Skeletal muscle satellite cell (primary cell): ENCODE measurements at regions not wholly inside any gene's neighbourhood (a gene's known extent, or its start where the extent isn't known, plus 50 kb on each side); places are given as distances from the start of the nearest gene placed in this dataset.

Source experiments
- H3K27me3 ChIP-seq: 2 replicates; pipeline ENCODE4 v1.7.0; 2013; ENCODE audit warnings: low read length; ENCODE audit not compliant: control insufficient read depth, insufficient read depth
- H3K36me3 ChIP-seq: 2 replicates; pipeline ENCODE4 v1.7.0; 2013; ENCODE audit warnings: mild to moderate bottlenecking, control low read depth, low read length; ENCODE audit not compliant: insufficient read depth
- H3K4me1 ChIP-seq: 2 replicates; pipeline ENCODE4 v1.7.0; 2013; ENCODE audit warnings: low read length; ENCODE audit not compliant: control insufficient read depth, insufficient read depth
- H3K4me2 ChIP-seq: 2 replicates; pipeline ENCODE4 v1.7.0; 2013; ENCODE audit warnings: mild to moderate bottlenecking, low read length
- H3K4me3 ChIP-seq: 2 replicates; pipeline ENCODE4 v1.7.0; 2013; ENCODE audit warnings: low read length
- H3K9ac ChIP-seq: 2 replicates; pipeline ENCODE4 v1.7.0; 2013; ENCODE audit warnings: mild to moderate bottlenecking, low read depth, low read length, moderate library complexity
- H3K9me3 ChIP-seq: replicated peaks from 2 replicates; pipeline ENCODE4 v1.7.0; 2013; ENCODE audit warnings: mild to moderate bottlenecking, control low read depth, low read length

GRCh38 chr15:67973846-67974245 is 80.3 kb upstream of the PIAS1 start:
- Histone ChIP-seq H3K9ac (no peak overlapping the region), H3K36me3 (no peaks in the 10 kb centered on the region), H3K9me3 (no peaks in the 10 kb centered on the region), H3K4me3 (no peak overlapping the region), H3K27me3 (no peaks in the 10 kb centered on the region), H3K4me2 (no peak overlapping the region), H3K4me1 (no peaks in the 10 kb centered on the region)

- Histone ChIP-seq H3K4me3 (no peak overlapping the region), H3K27me3 (peaks cover 5% of the 10 kb centered on the region), H3K9me3 (no peaks in the 10 kb centered on the region)
Observed at GRCh38 chr15:67976506-67977073, 77.5 kb upstream of the PIAS1 start.

GRCh38 chr15:67977414-67978089 is 76.6 kb upstream of the PIAS1 start:
- no peak overlapping the region for H3K4me3 ChIP-seq
- no peak overlapping the region for H3K9ac ChIP-seq
- peaks cover 9% of the 10 kb centered on the region for H3K27me3 ChIP-seq
- H3K9me3 ChIP-seq, result no peaks in the 10 kb centered on the region
- H3K4me1 ChIP-seq, result no peaks in the 10 kb centered on the region
- H3K36me3 ChIP-seq, result no peaks in the 10 kb centered on the region
- no peak overlapping the region for H3K4me2 ChIP-seq

More at GRCh38 chr15:67976506-67977073, 77.5 kb upstream of the PIAS1 start:
- no peaks in the 10 kb centered on the region for H3K4me1 ChIP-seq
- H3K36me3 ChIP-seq, result no peaks in the 10 kb centered on the region
- no peak overlapping the region for H3K9ac ChIP-seq
- no peak overlapping the region for H3K4me2 ChIP-seq

- Histone ChIP-seq H3K4me2 (no peak overlapping the region), H3K9ac (no peak overlapping the region), H3K4me3 (no peak overlapping the region), H3K36me3 (no peaks in the 10 kb centered on the region), H3K4me1 (no peaks in the 10 kb centered on the region), H3K27me3 (peaks cover 9% of the 10 kb centered on the region), H3K9me3 (no peaks in the 10 kb centered on the region)
Observed at GRCh38 chr15:67979281-67979680, 74.8 kb upstream of the PIAS1 start.

GRCh38 chr15:67980171-67980570 is 73.9 kb upstream of the PIAS1 start:
- no peaks in the 10 kb centered on the region for H3K9me3 ChIP-seq
- H3K4me3 ChIP-seq, result no peak overlapping the region
- peaks cover 9% of the 10 kb centered on the region for H3K27me3 ChIP-seq
- H3K4me1 ChIP-seq, result no peaks in the 10 kb centered on the region
- no peak overlapping the region for H3K4me2 ChIP-seq
- H3K36me3 ChIP-seq, result no peaks in the 10 kb centered on the region
- H3K9ac ChIP-seq, result no peak overlapping the region

GRCh38 chr15:67980773-67981685 is 73.1 kb upstream of the PIAS1 start:
- H3K27me3 ChIP-seq, result peaks cover 9% of the 10 kb centered on the region
- H3K4me2 ChIP-seq, result no peak overlapping the region
- no peak overlapping the region for H3K9ac ChIP-seq

GRCh38 chr15:67981848-67982247 is 72.3 kb upstream of the PIAS1 start:
- no peak overlapping the region for H3K4me3 ChIP-seq
- H3K27me3 ChIP-seq, result peaks cover 9% of the 10 kb centered on the region
- no peaks in the 10 kb centered on the region for H3K9me3 ChIP-seq
- H3K36me3 ChIP-seq, result no peaks in the 10 kb centered on the region
- H3K4me1 ChIP-seq, result no peaks in the 10 kb centered on the region
- no peak overlapping the region for H3K9ac ChIP-seq
- H3K4me2 ChIP-seq, result no peak overlapping the region

More at GRCh38 chr15:67980773-67981685, 73.1 kb upstream of the PIAS1 start:
- no peak overlapping the region for H3K4me3 ChIP-seq
- H3K9me3 ChIP-seq, result no peaks in the 10 kb centered on the region
- H3K4me1 ChIP-seq, result no peaks in the 10 kb centered on the region
- H3K36me3 ChIP-seq, result no peaks in the 10 kb centered on the region

- Histone ChIP-seq H3K4me2 (no peak overlapping the region), H3K9ac (no peak overlapping the region), H3K4me3 (no peak overlapping the region), H3K36me3 (no peaks in the 10 kb centered on the region), H3K4me1 (no peaks in the 10 kb centered on the region), H3K9me3 (no peaks in the 10 kb centered on the region), H3K27me3 (peaks cover 28% of the 10 kb centered on the region)
Observed at GRCh38 chr15:67991706-67992105, 62.4 kb upstream of the PIAS1 start.

GRCh38 chr15:67992411-67992810 is 61.7 kb upstream of the PIAS1 start:
- H3K4me1 ChIP-seq, result no peaks in the 10 kb centered on the region
- H3K36me3 ChIP-seq, result no peaks in the 10 kb centered on the region
- H3K4me2 ChIP-seq, result no peak overlapping the region
- H3K9ac ChIP-seq, result no peak overlapping the region
- H3K4me3 ChIP-seq, result no peak overlapping the region
- peaks cover 23% of the 10 kb centered on the region for H3K27me3 ChIP-seq
- H3K9me3 ChIP-seq, result no peaks in the 10 kb centered on the region

- no peak overlapping the region for H3K4me3 ChIP-seq
- no peak overlapping the region for H3K9ac ChIP-seq
- H3K36me3 ChIP-seq, result no peaks in the 10 kb centered on the region
- H3K4me1 ChIP-seq, result no peaks in the 10 kb centered on the region
- H3K27me3 ChIP-seq, result peaks cover 19% of the 10 kb centered on the region
- H3K4me2 ChIP-seq, result no peak overlapping the region
- H3K9me3 ChIP-seq, result no peaks in the 10 kb centered on the region
Observed at GRCh38 chr15:67992834-67993233, 61.3 kb upstream of the PIAS1 start.

GRCh38 chr15:67997996-67998395 is 56.1 kb upstream of the PIAS1 start:
- H3K9me3 ChIP-seq, result no peaks in the 10 kb centered on the region
- H3K9ac ChIP-seq, result no peak overlapping the region
- peak overlapping the region; percentile 69 for H3K4me2 ChIP-seq
- no peaks in the 10 kb centered on the region for H3K36me3 ChIP-seq
- H3K4me1 ChIP-seq, result peaks cover 13% of the 10 kb centered on the region
- H3K27me3 ChIP-seq, result no peaks in the 10 kb centered on the region
- H3K4me3 ChIP-seq, result no peak overlapping the region
